HCEC 1CT (cell line): ENCODE measurements at regions not wholly inside any gene's neighbourhood (a gene's known extent, or its start where the extent isn't known, plus 50 kb on each side); places are given as distances from the start of the nearest gene placed in this dataset.

Source experiments
- DNase-seq: peaks from one replicate; pipeline ENCODE4 v3.0.0-alpha.2; 2017

GRCh38 chr16:85479972-85480726 is 133.0 kb upstream of the GSE1 start:
- no peak for DNase-seq

GRCh38 chr16:85480727-85481101 is 132.4 kb upstream of the GSE1 start:
- no peak for DNase-seq

GRCh38 chr16:85481206-85481605 is 131.9 kb upstream of the GSE1 start:
- DNase-seq = no peak

GRCh38 chr16:85481738-85482137 is 131.4 kb upstream of the GSE1 start:
- no peak for DNase-seq

GRCh38 chr16:85483424-85483823 is 129.7 kb upstream of the GSE1 start:
- no peak for DNase-seq

- DNase-seq = no peak
Measured at GRCh38 chr16:85484347-85485300, 128.5 kb upstream of the GSE1 start.

GRCh38 chr16:85485379-85485778 is 127.7 kb upstream of the GSE1 start:
- no peak for DNase-seq

- no peak for DNase-seq
Measured at GRCh38 chr16:85486256-85486915, 126.7 kb upstream of the GSE1 start.

GRCh38 chr16:85488414-85488813 is 124.7 kb upstream of the GSE1 start:
- DNase-seq = no peak

GRCh38 chr16:85490407-85491057 is 122.6 kb upstream of the GSE1 start:
- no peak for DNase-seq

GRCh38 chr16:85491058-85491771 is 121.9 kb upstream of the GSE1 start:
- DNase-seq = no peak

- DNase-seq = no peak
Measured at GRCh38 chr16:85491798-85492294, 121.3 kb upstream of the GSE1 start.

- DNase-seq = no peak
Measured at GRCh38 chr16:85492295-85492864, 120.7 kb upstream of the GSE1 start.

- DNase-seq = no peak
Measured at GRCh38 chr16:85494315-85494714, 118.8 kb upstream of the GSE1 start.

- DNase-seq = no peak
Measured at GRCh38 chr16:85495259-85495658, 117.9 kb upstream of the GSE1 start.

- DNase-seq = no peak
Measured at GRCh38 chr16:85495823-85496538, 117.1 kb upstream of the GSE1 start.

- no peak for DNase-seq
Measured at GRCh38 chr16:85497622-85498314, 115.4 kb upstream of the GSE1 start.

- DNase-seq = no peak
Measured at GRCh38 chr16:85498607-85499006, 114.5 kb upstream of the GSE1 start.

GRCh38 chr16:85500220-85500619 is 112.9 kb upstream of the GSE1 start:
- DNase-seq = no peak

- no peak for DNase-seq
Measured at GRCh38 chr16:85501900-85502299, 111.2 kb upstream of the GSE1 start.
